Spleen (tissue), 11 donors: ENCODE measurements at regions not wholly inside any gene's neighbourhood (a gene's known extent, or its start where the extent isn't known, plus 50 kb on each side); places are given as distances from the start of the nearest gene placed in this dataset.
A peak's percentile ranks its signal among the peaks of the same experiment; 100 is the strongest.

ENCODE experiments used
- DNase-seq: peaks from one replicate; pipeline ENCODE4 v3.0.0-alpha.2; 2020
- H3K27ac ChIP-seq, 8 donors: fragments of 200-600 bp; sonication (generic) in 7 of 8; 1 replicate in 4 of 8; 2 replicates in 4 of 8; pipeline versions ENCODE4 v1.5.0 to v1.8.0; 2016 to 2021; ENCODE audit warnings: inconsistent platforms in 4 of 8, mild to moderate bottlenecking in 4 of 8, moderate library complexity in 1 of 8
- H3K27me3 ChIP-seq, 7 donors: fragments of 200-600 bp; sonication (generic) in 6 of 7; replicated peaks in 1 of 7; 1 replicate in 4 of 7; 2 replicates in 3 of 7; pipeline versions ENCODE4 v1.5.0 to v1.8.0; 2016 to 2021; ENCODE audit warnings: inconsistent platforms in 3 of 7, mild to moderate bottlenecking in 1 of 7
- H3K36me3 ChIP-seq, 6 donors: fragments of 200-600 bp; sonication (generic) in 5 of 6; 1 replicate in 4 of 6; 2 replicates in 2 of 6; pipeline versions ENCODE4 v1.5.0 to v1.8.0; 2016 to 2021; ENCODE audit warnings: inconsistent platforms in 2 of 6
- H3K4me1 ChIP-seq, 6 donors: fragments of 200-600 bp; sonication (generic) in 5 of 6; 1 replicate in 3 of 6; 2 replicates in 3 of 6; pipeline versions ENCODE4 v1.5.0 to v1.8.0; 2016 to 2021; ENCODE audit warnings: inconsistent platforms in 3 of 6
- H3K4me3 ChIP-seq, 8 donors: fragments of 200-600 bp; sonication (generic) in 7 of 8; 1 replicate in 4 of 8; 2 replicates in 4 of 8; pipeline versions ENCODE4 v1.5.0 to v1.8.0; 2016 to 2021; ENCODE audit warnings: inconsistent platforms in 4 of 8, mild to moderate bottlenecking in 4 of 8, moderate library complexity in 2 of 8
- H3K9me3 ChIP-seq, 8 donors: fragments of 200-600 bp; sonication (generic) in 7 of 8; 1 replicate in 4 of 8; 2 replicates in 4 of 8; pipeline versions ENCODE4 v1.5.0 to v1.8.0; 2016 to 2021; ENCODE audit warnings: inconsistent platforms in 4 of 8
- POLR2A ChIP-seq, 3 donors: fragments of 450-650 bp; IDR thresholded peaks; one replicate each; pipeline ENCODE4 v1.5.1; 2017; ENCODE audit warnings: antibody characterized with exemption in 3 of 3, mild to moderate bottlenecking in 1 of 3
- POLR2AphosphoS5 ChIP-seq, 3 donors: sonication (generic); formaldehyde crosslinking; IDR thresholded peaks; one replicate each; pipeline ENCODE4 v1.5.1; 2017; ENCODE audit warnings: antibody characterized with exemption in 3 of 3
- WGBS, 5 donors: extraction: QIAGEN DNeasy Blood & Tissue Kit in 3 of 5; methylation state at CpG; one replicate each; pipeline versions ENCODE4 v1.1.5 to v1.1.7; 2013 to 2018; 5-methylcytosine and 5-hydroxymethylcytosine counted together
- intact Hi-C: fragments of 100-400 bp; cut with DNase I; formaldehyde crosslinking; loops from one replicate; pipeline ENCODE4 v1.15.0; 2023; ENCODE audit warnings: low total_unique reads
- TF ChIP-seq, protein P1 (sequence below), 11 experiments: fragments of 200-600 bp in 7 of 11; fragments of 450-650 bp in 4 of 11; sonication (generic) in 4 of 11; IDR thresholded peaks in 8 of 11; conservative IDR thresholded peaks in 3 of 11; 1 replicate in 7 of 11; 2 replicates in 4 of 11; pipeline versions ENCODE4 v1.4.0 to v1.8.0; 2016 to 2021; ENCODE audit warnings: antibody characterized with exemption in 11 of 11, inconsistent platforms in 4 of 11, mild to moderate bottlenecking in 1 of 11
- donor health status: healthy with polysubstance abuse.
- donor health status: DM: no; HTN: no; CAD: no; lungs with moderate emphysema.
- donor health status: DM: no; HTN: no; CAD: no.
- donor health status: Bipolar disorder and iron deficiency.
- donor health status: healthy.
- donor health status: DM: no; HTN: no; CAD: no.
- donor health status: DM: yes; HTN: yes; CAD: no.

GRCh38 chr15:69914040-69914439 is 183.7 kb downstream of the TLE3 start:
- H3K9me3 ChIP-seq = no peaks in the 10 kb centered on the region
- H3K4me1 ChIP-seq = peaks cover 0 to 10% (median 0%) of the 10 kb centered on the region in 6 donors
- peaks cover 0 to 14% (median 0%) of the 10 kb centered on the region in 7 donors for H3K27me3 ChIP-seq
- H3K36me3 ChIP-seq = no peaks in the 10 kb centered on the region
- DNase-seq = no peak
- intact Hi-C loops = no loop called here
- no peak for TF ChIP-seq POLR2A (IDR thresholded peaks at IDR 0.05)
- TF ChIP-seq, protein P1, sequence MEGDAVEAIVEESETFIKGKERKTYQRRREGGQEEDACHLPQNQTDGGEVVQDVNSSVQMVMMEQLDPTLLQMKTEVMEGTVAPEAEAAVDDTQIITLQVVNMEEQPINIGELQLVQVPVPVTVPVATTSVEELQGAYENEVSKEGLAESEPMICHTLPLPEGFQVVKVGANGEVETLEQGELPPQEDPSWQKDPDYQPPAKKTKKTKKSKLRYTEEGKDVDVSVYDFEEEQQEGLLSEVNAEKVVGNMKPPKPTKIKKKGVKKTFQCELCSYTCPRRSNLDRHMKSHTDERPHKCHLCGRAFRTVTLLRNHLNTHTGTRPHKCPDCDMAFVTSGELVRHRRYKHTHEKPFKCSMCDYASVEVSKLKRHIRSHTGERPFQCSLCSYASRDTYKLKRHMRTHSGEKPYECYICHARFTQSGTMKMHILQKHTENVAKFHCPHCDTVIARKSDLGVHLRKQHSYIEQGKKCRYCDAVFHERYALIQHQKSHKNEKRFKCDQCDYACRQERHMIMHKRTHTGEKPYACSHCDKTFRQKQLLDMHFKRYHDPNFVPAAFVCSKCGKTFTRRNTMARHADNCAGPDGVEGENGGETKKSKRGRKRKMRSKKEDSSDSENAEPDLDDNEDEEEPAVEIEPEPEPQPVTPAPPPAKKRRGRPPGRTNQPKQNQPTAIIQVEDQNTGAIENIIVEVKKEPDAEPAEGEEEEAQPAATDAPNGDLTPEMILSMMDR (IDR thresholded peaks at IDR 0.05 in 8 of 11, conservative IDR thresholded peaks at IDR 0.05 in 3 of 11) = no peak
- no peak for TF ChIP-seq POLR2AphosphoS5 (IDR thresholded peaks at IDR 0.05)
- H3K27ac ChIP-seq = no peak overlapping the region
- no peak overlapping the region for H3K4me3 ChIP-seq
- WGBS, 5 donors = 77 to 84% (median 79%) methylated on average over 9 of the region's 9 CpGs

DNA sequence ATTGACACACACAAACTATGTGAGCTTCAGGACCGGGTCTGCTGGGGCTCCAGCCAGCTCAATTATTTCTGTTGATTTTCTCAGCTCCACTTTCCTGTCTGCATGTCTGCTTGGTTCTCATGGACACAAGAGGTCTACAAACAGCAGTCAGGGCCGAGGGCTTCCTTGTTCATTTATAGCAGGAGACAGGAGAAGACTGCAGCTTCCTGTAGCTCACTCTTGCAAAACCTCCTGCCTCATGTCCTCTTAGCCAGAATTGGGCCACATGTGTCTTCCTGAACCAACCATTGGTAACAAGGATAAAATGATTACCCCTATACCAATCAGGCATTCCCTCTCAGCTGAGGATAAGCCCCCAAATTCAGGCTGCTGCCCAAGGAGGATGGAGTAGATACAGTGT is 182.8 kb downstream of the TLE3 start:
- no peaks in the 10 kb centered on the region for H3K36me3 ChIP-seq
- peaks cover 0 to 14% (median 0%) of the 10 kb centered on the region in 7 donors for H3K27me3 ChIP-seq
- intact Hi-C loops = no loop called here
- TF ChIP-seq, protein P1 (IDR thresholded peaks at IDR 0.05 in 8 of 11, conservative IDR thresholded peaks at IDR 0.05 in 3 of 11) = no peak
- TF ChIP-seq POLR2AphosphoS5 (IDR thresholded peaks at IDR 0.05) = no peak
- no peak for TF ChIP-seq POLR2A (IDR thresholded peaks at IDR 0.05)
- DNase-seq = no peak
- H3K9me3 ChIP-seq = no peaks in the 10 kb centered on the region
- no peak overlapping the region for H3K4me3 ChIP-seq
- 19 to 43% (median 27%) methylated on average over 2 of the region's 2 CpGs for WGBS, 5 donors
- peaks cover 0 to 10% (median 0%) of the 10 kb centered on the region in 6 donors for H3K4me1 ChIP-seq
- H3K27ac ChIP-seq = peak overlapping the region in 1 of 8 donors; percentile 11

- Histone ChIP-seq H3K36me3 (no peaks in the 10 kb centered on the region), H3K27me3 (peaks cover 0 to 14% (median 0%) of the 10 kb centered on the region in 7 donors), H3K27ac (no peak overlapping the region), H3K4me1 (peaks cover 0 to 10% (median 0%) of the 10 kb centered on the region in 6 donors), H3K4me3 (no peak overlapping the region), H3K9me3 (no peaks in the 10 kb centered on the region)
- intact Hi-C loops = no loop called here
- no peak for TF ChIP-seq POLR2A (IDR thresholded peaks at IDR 0.05)
- TF ChIP-seq, protein P1 (IDR thresholded peaks at IDR 0.05 in 8 of 11, conservative IDR thresholded peaks at IDR 0.05 in 3 of 11) = no peak
- 70 to 85% (median 80%) methylated on average over 6 of the region's 6 CpGs for WGBS, 5 donors
- DNase-seq = no peak
Observed at GRCh38 chr15:69916169-69916785, 181.4 kb downstream of the TLE3 start.

DNA sequence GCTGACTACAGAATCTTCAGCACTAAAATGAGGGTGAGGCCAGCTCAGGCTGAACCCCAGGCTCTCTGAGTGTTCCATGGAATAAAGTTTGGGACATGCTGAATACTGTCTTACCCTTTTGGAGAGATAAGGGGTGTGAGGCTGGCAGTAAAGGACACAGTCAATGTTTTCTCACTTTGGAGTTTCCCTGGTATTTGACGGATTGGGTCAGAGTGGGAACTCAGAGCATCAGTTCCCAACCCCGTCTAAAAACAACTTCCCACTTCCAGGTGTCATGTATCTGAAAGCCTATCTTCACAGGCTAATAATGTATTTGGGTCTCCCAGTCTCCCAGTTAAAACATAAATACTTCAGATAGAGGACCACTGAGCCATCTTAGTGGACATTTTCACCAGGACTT is 180.7 kb downstream of the TLE3 start:
- DNase-seq = no peak
- TF ChIP-seq POLR2A (IDR thresholded peaks at IDR 0.05) (no peak), POLR2AphosphoS5 (IDR thresholded peaks at IDR 0.05) (no peak)
- TF ChIP-seq, protein P1 (IDR thresholded peaks at IDR 0.05 in 8 of 11, conservative IDR thresholded peaks at IDR 0.05 in 3 of 11) = no peak
- WGBS, 5 donors = 74 to 89% (median 81%) methylated on average over 2 of the region's 2 CpGs

More for the DNA sequence above, 180.7 kb downstream of the TLE3 start:
- intact Hi-C loops = no loop called here
- Histone ChIP-seq H3K4me3 (no peak overlapping the region), H3K36me3 (no peaks in the 10 kb centered on the region), H3K4me1 (peaks cover 0 to 12% (median 3%) of the 10 kb centered on the region in 6 donors), H3K27me3 (peaks cover 0 to 14% (median 0%) of the 10 kb centered on the region in 7 donors), H3K27ac (no peak overlapping the region), H3K9me3 (no peaks in the 10 kb centered on the region)
